ENCODE measurements at regions not wholly inside any gene's neighbourhood (a gene's known extent, or its start where the extent isn't known, plus 50 kb on each side); places are given as distances from the start of the nearest gene placed in this dataset.

DNA sequence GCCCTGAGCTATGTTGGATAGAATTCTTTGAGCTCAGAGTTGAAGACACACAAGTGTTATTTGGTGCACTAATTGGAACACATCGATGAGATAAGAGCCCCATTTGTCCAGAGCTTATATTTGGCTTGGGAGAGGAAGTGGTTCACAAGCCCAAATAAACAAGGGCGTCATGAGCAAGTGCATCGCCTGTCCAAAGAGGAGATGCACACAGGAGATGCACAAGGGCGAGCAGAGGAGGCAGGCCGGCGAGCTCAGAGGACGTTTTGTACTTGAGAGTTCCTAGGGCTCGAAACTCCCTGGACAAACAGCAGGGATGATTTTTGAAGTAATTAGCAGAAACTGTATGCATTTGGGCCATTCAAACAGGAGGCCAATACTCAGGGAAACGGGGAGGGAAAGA is 212.8 kb upstream of the IRX1 start (continued):
- TF ChIP-seq EP300 (IDR thresholded peaks at IDR 0.05; ENCODE audit: borderline replicate concordance in 1 of 2, low read depth in 2 of 2, low read length in 2 of 2): no peak
